GM10266 (cell line): ENCODE measurements at regions not wholly inside any gene's neighbourhood (a gene's known extent, or its start where the extent isn't known, plus 50 kb on each side); places are given as distances from the start of the nearest gene placed in this dataset.

Experiments
- DNase-seq: peaks from one replicate; pipeline ENCODE4 v3.0.0; 2012; ENCODE audit errors: extremely low spot score
- CTCF ChIP-seq: IDR thresholded peaks from 2 replicates; pipeline ENCODE4 v1.5.1; 2012; ENCODE audit warnings: mild to moderate bottlenecking, low read depth; ENCODE audit not compliant: control insufficient read depth, insufficient read depth; ENCODE audit errors: missing control alignments

GRCh38 chr9:129263836-129264235, 85.8 kb upstream of the IER5L start:
- no peak for TF ChIP-seq CTCF
- DNase-seq = no peak

DNA sequence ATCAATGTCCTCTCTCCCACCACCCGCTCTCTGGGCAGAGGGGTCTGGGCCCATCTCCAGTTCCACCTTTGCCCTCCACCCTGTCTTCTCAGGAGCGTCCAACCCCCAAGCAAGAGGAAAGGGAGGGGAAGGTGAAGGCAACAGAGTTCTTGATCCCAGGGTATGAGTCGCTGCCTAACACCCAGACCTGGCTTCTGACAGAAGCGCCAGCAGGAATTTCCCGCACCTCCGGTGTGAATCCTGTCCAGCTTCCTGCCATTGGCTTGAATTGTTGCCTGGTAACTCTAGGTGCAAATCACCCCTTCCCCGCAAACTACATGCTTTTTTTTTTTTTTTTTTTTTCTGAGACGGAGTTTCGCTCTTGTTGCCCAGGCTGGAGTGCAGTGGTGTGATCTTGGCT, 84.2 kb upstream of the IER5L start:
- no peak for DNase-seq
- no peak for TF ChIP-seq CTCF

DNA sequence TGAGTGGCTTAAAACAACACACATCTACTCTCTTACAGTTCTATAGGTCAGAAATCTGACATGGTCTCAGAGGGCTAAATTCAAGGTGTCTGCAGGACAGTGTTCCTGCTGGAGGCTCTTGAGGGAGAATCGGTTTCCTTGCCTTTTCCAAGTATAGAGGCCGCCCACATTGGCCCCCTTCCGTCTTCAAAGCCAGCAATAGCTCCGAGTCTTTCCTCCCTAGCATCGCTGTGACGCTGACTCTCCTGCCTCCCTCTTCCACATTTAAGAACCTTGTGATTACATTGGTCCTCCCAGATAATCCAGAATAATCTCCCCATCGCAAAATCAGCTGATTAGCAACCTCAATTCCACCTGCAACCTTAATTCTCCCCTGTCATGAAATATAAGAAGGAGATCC, 81.3 kb upstream of the IER5L start:
- no peak for DNase-seq
- no peak for TF ChIP-seq CTCF

GRCh38 chr9:129258823-129259301, 80.8 kb upstream of the IER5L start:
- no peak for TF ChIP-seq CTCF
- DNase-seq = no peak

GRCh38 chr9:129258124-129258822, 80.2 kb upstream of the IER5L start:
- peak; percentile 88 for DNase-seq
- no peak for TF ChIP-seq CTCF

DNA sequence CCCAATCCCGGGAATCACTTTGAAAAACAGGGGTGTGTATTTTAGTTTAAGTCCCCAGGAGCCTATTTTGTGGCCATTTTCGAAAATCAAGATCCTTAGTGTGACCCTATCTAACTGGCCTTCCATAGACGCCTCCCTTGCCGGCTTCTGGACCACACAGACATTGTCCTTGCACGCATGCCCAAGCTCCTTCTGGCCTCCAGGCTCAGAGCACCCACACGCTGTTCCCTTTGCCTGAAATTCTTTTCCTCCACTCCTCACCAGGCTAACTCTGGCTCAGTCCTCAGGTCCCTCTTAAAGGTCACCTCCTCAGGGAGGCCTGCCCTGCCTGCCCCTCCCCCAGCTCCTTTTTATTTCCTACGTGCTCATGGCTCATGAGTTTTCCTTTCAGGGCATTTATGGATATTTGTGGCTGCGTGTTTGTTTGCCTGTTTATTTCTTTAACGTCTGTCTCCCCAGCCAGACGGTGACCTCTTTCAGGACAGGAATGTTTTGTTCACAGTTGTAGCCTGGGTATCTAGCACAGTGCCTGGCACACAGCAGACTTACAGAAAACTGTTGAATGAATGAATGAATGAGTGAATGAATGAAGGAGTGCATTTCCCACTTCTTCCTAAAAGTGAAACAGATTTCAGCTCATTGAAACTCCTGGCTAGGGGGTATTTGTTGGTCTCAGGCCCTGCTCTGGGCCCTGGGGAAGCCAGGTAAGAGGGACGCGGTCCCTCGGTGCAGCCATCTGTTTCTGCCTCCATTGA, 79.1 kb upstream of the IER5L start:
- TF ChIP-seq CTCF = no peak
- no peak for DNase-seq
